ENCODE measurements at regions not wholly inside any gene's neighbourhood (a gene's known extent, or its start where the extent isn't known, plus 50 kb on each side); places are given as distances from the start of the nearest gene placed in this dataset.

DNA sequence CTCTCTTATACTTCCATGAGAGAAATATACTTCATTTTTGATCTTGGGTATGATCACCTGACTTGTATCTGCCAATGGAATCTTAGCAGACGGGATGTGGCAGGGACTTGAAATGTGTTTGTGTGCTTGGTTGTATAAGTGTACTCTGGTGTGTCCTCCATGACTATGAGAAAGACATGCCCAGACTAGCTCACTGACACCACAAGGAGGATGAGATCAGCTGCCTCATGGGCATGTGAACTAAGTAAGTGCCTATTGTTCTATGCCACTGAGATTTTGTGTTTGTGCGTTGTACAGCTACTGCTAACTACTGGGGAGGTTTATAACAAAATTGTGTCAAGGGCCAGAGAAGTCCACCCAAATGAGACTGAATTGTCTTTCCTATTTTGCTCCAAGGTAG, 402.2 kb upstream of the SALL1 start:
- TF ChIP-seq, protein P1, sequence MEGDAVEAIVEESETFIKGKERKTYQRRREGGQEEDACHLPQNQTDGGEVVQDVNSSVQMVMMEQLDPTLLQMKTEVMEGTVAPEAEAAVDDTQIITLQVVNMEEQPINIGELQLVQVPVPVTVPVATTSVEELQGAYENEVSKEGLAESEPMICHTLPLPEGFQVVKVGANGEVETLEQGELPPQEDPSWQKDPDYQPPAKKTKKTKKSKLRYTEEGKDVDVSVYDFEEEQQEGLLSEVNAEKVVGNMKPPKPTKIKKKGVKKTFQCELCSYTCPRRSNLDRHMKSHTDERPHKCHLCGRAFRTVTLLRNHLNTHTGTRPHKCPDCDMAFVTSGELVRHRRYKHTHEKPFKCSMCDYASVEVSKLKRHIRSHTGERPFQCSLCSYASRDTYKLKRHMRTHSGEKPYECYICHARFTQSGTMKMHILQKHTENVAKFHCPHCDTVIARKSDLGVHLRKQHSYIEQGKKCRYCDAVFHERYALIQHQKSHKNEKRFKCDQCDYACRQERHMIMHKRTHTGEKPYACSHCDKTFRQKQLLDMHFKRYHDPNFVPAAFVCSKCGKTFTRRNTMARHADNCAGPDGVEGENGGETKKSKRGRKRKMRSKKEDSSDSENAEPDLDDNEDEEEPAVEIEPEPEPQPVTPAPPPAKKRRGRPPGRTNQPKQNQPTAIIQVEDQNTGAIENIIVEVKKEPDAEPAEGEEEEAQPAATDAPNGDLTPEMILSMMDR (IDR thresholded peaks at IDR 0.05), result no peak
- TF ChIP-seq POLR2A (IDR thresholded peaks at IDR 0.05; ENCODE audit: low read depth) (no peak), POLR2AphosphoS5 (IDR thresholded peaks at IDR 0.05) (no peak), EP300 (IDR thresholded peaks at IDR 0.05) (no peak)
